IMR-90 (cell line): ENCODE measurements at regions not wholly inside any gene's neighbourhood (a gene's known extent, or its start where the extent isn't known, plus 50 kb on each side); places are given as distances from the start of the nearest gene placed in this dataset.

Experiments used
- ATAC-seq: fragments of 200-7000 bp; cut with Tn5 transposase; 2 replicates; pipeline ENCODE4 v1.9.1; 2020; ENCODE audit warnings: low read depth, mild to moderate bottlenecking, moderate library complexity
- BruUV-seq: library from RNA; stranded (reverse); fragments of 400-500 nt; replicated peaks from 2 replicates; lab custom pipeline; 2021; lab: Mats Ljungman, UMichigan
- CTCF ChIA-PET: fragments of 300-600 bp; formaldehyde crosslinking; extraction: SDS; loops from one replicate; lab custom pipeline; 2021; ENCODE audit warnings: antibody characterized with exemption; lab: Yijun Ruan, JAX
- POLR2A ChIA-PET: fragments of 300-600 bp; sonication (Branson Sonifier 250); formaldehyde crosslinking; loops from one replicate; lab custom pipeline; 2022; ENCODE audit warnings: antibody characterized with exemption; ENCODE audit not compliant: unreplicated experiment; lab: Charles Lee
- DNase-seq: peaks from one replicate; pipeline ENCODE4 v3.0.0; 2013
- H2AFZ ChIP-seq: replicated peaks from 2 replicates; pipeline ENCODE3; 2013; ENCODE audit warnings: low read length, mild to moderate bottlenecking; ENCODE audit not compliant: poor library complexity
- H2AK5ac ChIP-seq: 2 replicates; pipeline ENCODE4 v1.6.1; 2013; ENCODE audit warnings: low read depth, low read length, inconsistent platforms
- H2AK9ac ChIP-seq: replicated peaks from 2 replicates; pipeline ENCODE3; 2013; ENCODE audit warnings: mild to moderate bottlenecking, low read depth, low read length, moderate library complexity; ENCODE audit not compliant: poor library complexity
- H2BK120ac ChIP-seq: 2 replicates; pipeline ENCODE4 v1.6.1; 2013; ENCODE audit warnings: low read depth, low read length, inconsistent platforms
- H2BK15ac ChIP-seq: 3 replicates; pipeline ENCODE4 v1.6.1; 2013; ENCODE audit warnings: low read depth, low read length, inconsistent platforms
- H2BK20ac ChIP-seq: 2 replicates; pipeline ENCODE4 v1.6.1; 2013; ENCODE audit warnings: low read depth, mild to moderate bottlenecking, inconsistent platforms, low read length, moderate library complexity
- H2BK5ac ChIP-seq: 2 replicates; pipeline ENCODE4 v1.6.1; 2013; ENCODE audit warnings: mild to moderate bottlenecking, low read depth, low read length, inconsistent platforms; ENCODE audit not compliant: poor library complexity, severe bottlenecking
- H3K14ac ChIP-seq: replicated peaks from 2 replicates; pipeline ENCODE4 v1.6.1; 2013; ENCODE audit warnings: low read depth, low read length, inconsistent platforms
- H3K18ac ChIP-seq: 2 replicates; pipeline ENCODE4 v1.6.1; 2013; ENCODE audit warnings: low read depth, low read length, control low read depth
- H3K23ac ChIP-seq: 2 replicates; pipeline ENCODE4 v1.6.1; 2013; ENCODE audit warnings: low read depth, low read length, inconsistent platforms
- H3K27ac ChIP-seq: 2 replicates; pipeline ENCODE4 v1.5.1; 2013; ENCODE audit warnings: mild to moderate bottlenecking, control low read depth, low read length; ENCODE audit not compliant: insufficient read depth
- H3K27me3 ChIP-seq: 2 replicates; pipeline ENCODE4 v1.6.1; 2013; ENCODE audit warnings: low read length; ENCODE audit not compliant: control insufficient read depth, insufficient read depth
- H3K36me3 ChIP-seq: 2 replicates; pipeline ENCODE4 v1.6.1; 2013; ENCODE audit warnings: low read length, mixed read lengths; ENCODE audit not compliant: control insufficient read depth, insufficient read depth
- H3K4ac ChIP-seq: 2 replicates; pipeline ENCODE4 v1.6.1; 2013; ENCODE audit warnings: low read depth, low read length, inconsistent platforms
- H3K4me1 ChIP-seq: 2 replicates; pipeline ENCODE4 v1.6.1; 2013; ENCODE audit warnings: low read length, mixed read lengths; ENCODE audit not compliant: control insufficient read depth, insufficient read depth
- H3K4me2 ChIP-seq: 2 replicates; pipeline ENCODE4 v1.6.1; 2013; ENCODE audit warnings: low read depth, mild to moderate bottlenecking, control low read depth, low read length, moderate library complexity
- H3K4me3 ChIP-seq: 2 replicates; pipeline ENCODE4 v1.5.1; 2013; ENCODE audit warnings: low read depth, mild to moderate bottlenecking, control low read depth, low read length, moderate library complexity; ENCODE audit not compliant: insufficient read depth
- H3K56ac ChIP-seq: 2 replicates; pipeline ENCODE4 v1.6.1; 2013; ENCODE audit warnings: low read length, inconsistent platforms; ENCODE audit not compliant: insufficient read depth; ENCODE audit errors: extremely low read depth
- H3K79me1 ChIP-seq, 2 experiments: 2 replicates each; pipeline ENCODE4 v1.6.1; 2013; ENCODE audit warnings: low read length in 2 of 2, inconsistent platforms in 1 of 2, low read depth in 1 of 2
- H3K9ac ChIP-seq: 2 replicates; pipeline ENCODE4 v1.6.1; 2013; ENCODE audit warnings: low read depth, low read length, control low read depth
- H3K9me1 ChIP-seq: 2 replicates; pipeline ENCODE4 v1.6.1; 2013; ENCODE audit warnings: low read length, inconsistent platforms; ENCODE audit not compliant: insufficient read depth
- H3K9me3 ChIP-seq: 2 replicates; pipeline ENCODE4 v1.6.1; 2013; ENCODE audit warnings: low read length; ENCODE audit not compliant: control insufficient read depth, insufficient read depth
- H4K20me1 ChIP-seq: 2 replicates; pipeline ENCODE4 v1.6.1; 2013; ENCODE audit warnings: low read length, inconsistent platforms; ENCODE audit not compliant: insufficient read depth
- H4K5ac ChIP-seq: 2 replicates; pipeline ENCODE4 v1.6.1; 2013; ENCODE audit warnings: mild to moderate bottlenecking, low read depth, low read length, control low read depth
- H4K8ac ChIP-seq, 2 experiments: 2 replicates each; pipeline ENCODE4 v1.6.1; 2013; ENCODE audit warnings: low read depth in 2 of 2, low read length in 2 of 2, control low read depth in 1 of 2, inconsistent platforms in 1 of 2
- H4K91ac ChIP-seq: 2 replicates; pipeline ENCODE4 v1.6.1; 2013; ENCODE audit warnings: low read depth, low read length, inconsistent platforms; ENCODE audit not compliant: insufficient read depth
- BHLHE40 ChIP-seq: fragments of 150-350 bp; IDR thresholded peaks from 2 replicates; pipeline ENCODE4 v1.6.1; 2016; ENCODE audit warnings: mild to moderate bottlenecking, low read depth, low read length
- CEBPB ChIP-seq: IDR thresholded peaks from 2 replicates; pipeline ENCODE4 v1.6.1; 2012; ENCODE audit warnings: low read depth, low read length, improper control_type of control experiment
- CTCF ChIP-seq: conservative IDR thresholded peaks from 2 replicates; pipeline ENCODE4 v1.5.1; 2012; ENCODE audit warnings: mild to moderate bottlenecking, low read depth, low read length, improper control_type of control experiment
- MAFK ChIP-seq: IDR thresholded peaks from 2 replicates; pipeline ENCODE4 v1.6.1; 2012; ENCODE audit warnings: low read depth, low read length, improper control_type of control experiment
- MAZ ChIP-seq: IDR thresholded peaks from 2 replicates; pipeline ENCODE4 v1.6.1; 2012; ENCODE audit warnings: low read depth, mild to moderate bottlenecking, low read length, improper control_type of control experiment, moderate library complexity, borderline replicate concordance
- MXI1 ChIP-seq: IDR thresholded peaks from 2 replicates; pipeline ENCODE4 v1.6.1; 2012; ENCODE audit warnings: low read depth, mild to moderate bottlenecking, low read length, moderate library complexity, borderline replicate concordance
- NFE2L2 ChIP-seq: fragments of 150-350 bp; IDR thresholded peaks from 2 replicates; pipeline ENCODE4 v1.6.1; 2016; ENCODE audit warnings: low read depth, mild to moderate bottlenecking, low read length
- POLR2A ChIP-seq: IDR thresholded peaks from 2 replicates; pipeline ENCODE4 v1.6.1; 2012; ENCODE audit warnings: mild to moderate bottlenecking, low read depth, low read length
- RAD21 ChIP-seq: IDR thresholded peaks from 2 replicates; pipeline ENCODE4 v1.6.1; 2012; ENCODE audit warnings: low read length, improper control_type of control experiment
- RCOR1 ChIP-seq: IDR thresholded peaks from 2 replicates; pipeline ENCODE4 v1.6.1; 2012; ENCODE audit warnings: mild to moderate bottlenecking, low read length, improper control_type of control experiment; ENCODE audit not compliant: insufficient replicate concordance
- RFX5 ChIP-seq: IDR thresholded peaks from 2 replicates; pipeline ENCODE4 v1.8.0; 2012; ENCODE audit warnings: low read depth, mild to moderate bottlenecking, low read length, moderate library complexity
- SMC3 ChIP-seq: fragments of 150-350 bp; IDR thresholded peaks from 2 replicates; pipeline ENCODE4 v1.6.1; 2016; ENCODE audit warnings: low read depth, mild to moderate bottlenecking, antibody characterized with exemption, low read length, moderate library complexity
- USF2 ChIP-seq: fragments of 150-350 bp; IDR thresholded peaks from 2 replicates; pipeline ENCODE4 v1.6.1; 2017; ENCODE audit warnings: mild to moderate bottlenecking, antibody characterized with exemption, low read length, low read depth
- WGBS, 2 experiments: methylation state at CpG; one replicate each; pipeline versions ENCODE4 v1.1.5 to v1.1.7; 2013; ENCODE audit warnings: missing lambda C conversion rate in 2 of 2; ENCODE audit not compliant: insufficient read length in 1 of 2; ENCODE audit errors: extremely low coverage in 2 of 2; 5-methylcytosine and 5-hydroxymethylcytosine counted together
- dilution Hi-C: fragments of 300-500 bp; cut with HindIII; formaldehyde crosslinking; loops from one replicate; pipeline ENCODE4 v1.14.3; 2018; ENCODE audit warnings: low sequenced_read_pairs; ENCODE audit not compliant: unreplicated experiment
- in situ Hi-C: fragments of 300-500 bp; cut with MboI; formaldehyde crosslinking; loops from 3 replicates; pipeline ENCODE4 v1.14.3; 2019; ENCODE audit warnings: low sequenced_read_pairs, inconsistent platforms, mixed read lengths
- intact Hi-C: fragments of 100-400 bp; cut with micrococcal nuclease; formaldehyde crosslinking; loops from 2 replicates; pipeline ENCODE4 v1.10.0; 2022
- TF ChIP-seq, protein P1 (sequence below): fragments of 150-350 bp; IDR thresholded peaks from 2 replicates; pipeline ENCODE4 v1.6.1; 2016; ENCODE audit warnings: low read depth, mild to moderate bottlenecking, low read length, moderate library complexity, borderline replicate concordance

GRCh38 chr4:126405369-126405982, 1090.7 kb downstream of the FAT4 start:
- Histone ChIP-seq H2BK15ac (no peak overlapping the region), H3K79me1 (no peaks in the 10 kb centered on the region), H3K56ac (no peak overlapping the region), H2BK20ac (peak overlapping the region; percentile 27; the same call in 1 of the 2 replicates), H3K4me3 (no peak overlapping the region), H4K8ac (peak overlapping the region in 1 of 2 experiments; percentile 78; a peak in 2 of 4 replicates), H3K23ac (no peak overlapping the region), H4K20me1 (no peaks in the 10 kb centered on the region), H2AFZ (no peak overlapping the region), H2AK5ac (no peak overlapping the region), H3K27me3 (no peaks in the 10 kb centered on the region), H3K36me3 (no peaks in the 10 kb centered on the region), H2BK120ac (peak overlapping the region; percentile 90; the same call in 1 of the 2 replicates), H3K14ac (no peak overlapping the region), H3K18ac (peak overlapping the region; percentile 82; the same call in 1 of the 2 replicates), H3K9me3 (no peaks in the 10 kb centered on the region), H3K4me1 (peaks cover 4% of the 10 kb centered on the region; the same call in 1 of the 2 replicates), H2AK9ac (no peak overlapping the region), H3K9ac (no peak overlapping the region), H4K5ac (peak overlapping the region; percentile 81; the same call in 1 of the 2 replicates), H3K9me1 (peaks cover 4% of the 10 kb centered on the region; the same call in 1 of the 2 replicates), H2BK5ac (peak overlapping the region; percentile 79), H3K4ac (peak overlapping the region; percentile 17), H3K27ac (no peak overlapping the region), H4K91ac (no peak overlapping the region), H3K4me2 (no peak overlapping the region)
- TF ChIP-seq RFX5 (no peak), CEBPB (no peak), MAZ (no peak), BHLHE40 (no peak), MXI1 (no peak), USF2 (no peak), SMC3 (peak; percentile 36), RCOR1 (no peak), CTCF (peak; percentile 38), NFE2L2 (no peak), POLR2A (no peak), MAFK (no peak), RAD21 (peak; percentile 51)
- TF ChIP-seq, protein P1, sequence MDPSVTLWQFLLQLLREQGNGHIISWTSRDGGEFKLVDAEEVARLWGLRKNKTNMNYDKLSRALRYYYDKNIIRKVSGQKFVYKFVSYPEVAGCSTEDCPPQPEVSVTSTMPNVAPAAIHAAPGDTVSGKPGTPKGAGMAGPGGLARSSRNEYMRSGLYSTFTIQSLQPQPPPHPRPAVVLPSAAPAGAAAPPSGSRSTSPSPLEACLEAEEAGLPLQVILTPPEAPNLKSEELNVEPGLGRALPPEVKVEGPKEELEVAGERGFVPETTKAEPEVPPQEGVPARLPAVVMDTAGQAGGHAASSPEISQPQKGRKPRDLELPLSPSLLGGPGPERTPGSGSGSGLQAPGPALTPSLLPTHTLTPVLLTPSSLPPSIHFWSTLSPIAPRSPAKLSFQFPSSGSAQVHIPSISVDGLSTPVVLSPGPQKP: no peak
- ATAC-seq (peak; percentile 54; the same call in 1 of the 2 replicates), DNase-seq (peak; percentile 39)
- ChIA-PET POLR2A (no interaction called here), CTCF (interaction anchor here (0.7 to 1.0 kb wide), 2 partner anchors 21 to 579 kb away, joined by 3 read pairs; no protein-coding TSS in a partner anchor)
- in situ Hi-C loops: loop anchor here (25.0 kb wide), 1 partner anchor 1093 kb away; the partner anchor contains the start of gene FAT4
- no CpG with 5 or more reads among the region's 2 CpGs for WGBS, 2 experiments
- intact Hi-C loops: loop anchor here (5.0 kb wide), 1 partner anchor 1093 kb away; the partner anchor contains the start of gene FAT4
- dilution Hi-C loops: no loop called here
- BruUV-seq: no TSS peak
